ENCODE measurements at regions not wholly inside any gene's neighbourhood (a gene's known extent, or its start where the extent isn't known, plus 50 kb on each side); places are given as distances from the start of the nearest gene placed in this dataset.

DNA sequence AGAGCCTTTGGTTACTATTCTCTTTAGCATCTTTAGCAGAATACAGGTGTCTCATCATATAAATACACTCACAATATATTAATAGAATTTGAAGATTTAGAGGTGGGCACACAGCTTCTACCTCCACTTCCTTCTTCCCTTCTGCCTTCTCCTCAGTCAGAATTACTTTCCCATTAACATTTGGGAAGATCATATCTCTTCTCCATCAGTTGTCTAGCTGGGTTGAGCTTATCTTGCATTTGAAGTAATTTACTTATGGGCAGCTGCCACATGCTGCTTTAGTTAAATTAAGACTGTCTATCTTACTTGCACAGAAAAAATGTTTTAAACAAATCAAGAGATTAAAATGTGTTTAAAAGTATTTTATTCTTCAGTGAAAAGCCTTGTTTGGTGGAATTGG lies 110.1 kb upstream of the ASIC2 start:
- no peak for DNase-seq (ENCODE audit: low read depth in 4 of 4, low spot score in 3 of 4)

DNA sequence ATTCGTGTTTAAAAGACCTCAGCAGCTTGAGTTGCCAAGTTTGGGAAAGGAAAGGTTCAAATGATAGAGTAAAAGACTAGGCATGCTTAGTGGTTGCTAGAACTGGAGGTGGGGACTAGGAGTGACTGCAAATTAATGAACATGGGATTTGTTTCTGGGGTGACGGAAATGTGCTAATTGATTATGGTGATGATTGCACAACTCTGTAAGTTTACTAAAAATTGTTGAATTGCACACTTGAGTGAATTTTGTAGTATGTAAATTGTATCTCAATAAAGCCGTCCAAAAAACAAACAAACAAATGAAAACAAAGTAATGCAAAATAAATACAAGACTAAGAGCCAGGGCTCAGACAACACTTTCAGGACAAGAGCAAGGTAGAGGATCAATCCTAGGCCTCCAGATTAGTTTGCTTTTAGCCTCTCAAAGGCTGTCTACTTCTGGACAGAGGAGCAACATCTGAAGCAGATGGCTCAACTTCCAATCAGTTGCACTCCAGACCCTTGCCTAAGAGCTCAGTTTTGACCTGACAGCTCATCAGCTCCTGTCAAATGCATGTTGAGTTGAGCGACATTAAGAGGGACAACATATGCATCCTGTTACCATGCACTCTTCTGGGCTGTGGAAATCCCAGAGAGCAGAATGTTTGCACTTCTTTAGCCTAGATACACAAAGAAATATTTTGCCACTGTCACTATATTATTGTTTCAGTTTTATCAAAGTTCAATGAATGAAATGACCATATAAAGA lies 111.2 kb upstream of the ASIC2 start:
- no peak for DNase-seq (ENCODE audit: low read depth in 4 of 4, low spot score in 3 of 4)

GRCh38 chr17:33416131-33416530 lies 123.0 kb upstream of the ASIC2 start:
- DNase-seq (ENCODE audit: low read depth in 4 of 4, low spot score in 3 of 4) = no peak

DNA sequence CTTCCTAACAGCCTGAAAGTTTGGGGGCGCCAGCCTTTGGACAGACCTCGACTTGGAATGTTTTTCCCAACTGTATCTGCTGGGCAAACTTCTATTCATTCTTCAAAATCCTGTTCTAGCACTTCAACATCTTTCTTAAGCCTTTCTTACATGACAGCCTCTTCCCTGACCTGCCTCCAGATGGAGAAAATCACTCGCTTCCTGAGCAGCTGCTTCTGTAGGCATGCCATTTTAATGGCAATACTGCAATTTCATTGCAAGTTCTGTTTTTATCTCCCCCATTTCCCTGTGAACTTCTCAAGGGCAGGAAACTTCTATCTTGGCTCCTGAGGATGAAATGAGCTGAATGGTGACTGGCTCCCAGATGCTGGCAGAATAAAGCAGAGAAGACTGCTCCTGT lies 128.8 kb upstream of the ASIC2 start:
- DNase-seq (ENCODE audit: low read depth in 4 of 4, low spot score in 3 of 4) = peak in 3 of 4 donors; percentile 21 to 36 (median 28)

DNA sequence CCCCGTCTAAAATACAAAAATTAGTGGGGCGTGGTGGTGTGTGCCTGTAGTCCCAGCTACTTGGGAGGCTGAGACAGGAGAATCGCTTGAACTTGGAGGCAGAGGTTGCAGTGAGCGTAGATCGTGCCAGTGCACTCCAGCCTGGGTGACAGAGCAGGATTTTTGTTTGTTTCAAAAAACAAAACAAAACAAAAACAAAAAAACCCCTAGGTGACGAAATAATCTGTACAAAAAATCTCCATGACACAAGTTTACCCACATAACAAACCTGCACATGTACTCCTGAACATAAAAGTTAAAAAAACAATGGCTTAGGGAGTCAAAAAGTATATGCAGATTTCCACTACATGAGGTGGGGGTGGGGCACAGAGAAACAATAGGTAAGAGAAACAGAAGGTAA lies 140.5 kb upstream of the ASIC2 start:
- DNase-seq (ENCODE audit: low read depth in 4 of 4, low spot score in 3 of 4) = no peak

GRCh38 chr17:33434841-33435240 lies 141.7 kb upstream of the ASIC2 start:
- no peak for DNase-seq (ENCODE audit: low read depth in 4 of 4, low spot score in 3 of 4)

GRCh38 chr17:33435721-33436301 lies 142.7 kb upstream of the ASIC2 start:
- no peak for DNase-seq (ENCODE audit: low read depth in 4 of 4, low spot score in 3 of 4)

- DNase-seq (ENCODE audit: low read depth in 4 of 4, low spot score in 3 of 4) = no peak
Measured at GRCh38 chr17:33436321-33436720, 143.2 kb upstream of the ASIC2 start.

GRCh38 chr17:33438139-33438538 lies 145.0 kb upstream of the ASIC2 start:
- no peak for DNase-seq (ENCODE audit: low read depth in 4 of 4, low spot score in 3 of 4)

- no peak for DNase-seq (ENCODE audit: low read depth in 4 of 4, low spot score in 3 of 4)
Measured at GRCh38 chr17:33438578-33438977, 145.5 kb upstream of the ASIC2 start.

DNA sequence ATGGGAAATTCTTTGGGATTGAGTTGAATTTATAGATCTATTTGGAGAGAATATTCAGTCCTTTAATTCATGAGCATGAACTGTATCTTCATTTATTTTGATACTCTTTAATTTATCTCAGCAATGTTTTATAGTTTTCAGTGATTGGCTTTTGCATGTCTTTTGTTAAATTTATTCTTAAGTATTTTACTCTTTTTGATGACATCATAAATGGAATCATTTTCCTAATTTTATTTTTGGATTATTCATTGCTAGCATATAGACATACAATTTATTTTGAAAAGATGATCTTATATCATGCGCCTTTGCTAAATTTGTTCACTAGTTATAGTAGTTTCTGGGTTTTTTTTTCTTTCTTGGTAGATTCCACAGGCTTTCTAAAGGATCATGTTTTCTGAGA lies 149.2 kb upstream of the ASIC2 start:
- DNase-seq (ENCODE audit: low read depth in 4 of 4, low spot score in 3 of 4) = no peak

DNA sequence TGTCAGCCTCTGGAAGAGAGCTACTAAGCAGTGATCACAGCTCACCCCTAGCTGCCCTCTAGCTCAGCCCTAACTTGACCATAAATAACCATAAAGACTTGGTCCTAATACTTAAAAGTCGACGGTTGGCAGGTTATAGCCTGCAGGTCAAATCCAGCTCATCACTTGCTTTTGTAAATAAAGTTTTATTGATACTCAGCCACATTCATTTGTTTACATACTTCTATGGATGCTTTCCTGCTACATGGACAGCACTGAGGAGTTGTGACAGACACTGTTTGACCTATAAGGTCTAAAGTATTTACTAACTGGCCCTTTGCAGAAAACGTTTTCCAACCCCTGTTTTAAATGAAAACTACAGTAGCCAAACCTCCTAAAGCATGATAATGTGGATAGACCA lies 151.6 kb upstream of the ASIC2 start:
- DNase-seq (ENCODE audit: low read depth in 4 of 4, low spot score in 3 of 4) = no peak

- no peak for DNase-seq (ENCODE audit: low read depth in 4 of 4, low spot score in 3 of 4)
Measured at GRCh38 chr17:33447090-33447489, 154.0 kb upstream of the ASIC2 start.

DNA sequence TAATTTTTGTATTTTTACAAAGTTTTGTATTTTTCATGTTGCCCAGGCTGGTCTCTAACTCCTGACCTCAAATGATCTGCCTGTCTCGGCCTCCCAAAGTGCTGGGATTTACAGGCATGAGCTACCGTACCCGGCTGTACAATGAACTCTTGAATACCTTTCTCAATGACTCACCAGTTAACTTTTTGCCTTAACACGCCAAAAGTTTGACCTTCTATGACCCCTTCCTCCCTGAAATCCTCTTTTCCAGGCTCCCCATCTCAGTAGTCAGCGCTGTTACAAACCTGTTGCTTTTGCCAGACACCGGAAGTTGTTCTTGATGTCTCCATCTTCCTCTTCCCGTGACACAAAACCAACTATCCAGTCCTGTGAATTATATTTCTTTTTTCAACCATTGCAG lies 158.1 kb upstream of the ASIC2 start:
- DNase-seq (ENCODE audit: low read depth in 4 of 4, low spot score in 3 of 4) = no peak

DNA sequence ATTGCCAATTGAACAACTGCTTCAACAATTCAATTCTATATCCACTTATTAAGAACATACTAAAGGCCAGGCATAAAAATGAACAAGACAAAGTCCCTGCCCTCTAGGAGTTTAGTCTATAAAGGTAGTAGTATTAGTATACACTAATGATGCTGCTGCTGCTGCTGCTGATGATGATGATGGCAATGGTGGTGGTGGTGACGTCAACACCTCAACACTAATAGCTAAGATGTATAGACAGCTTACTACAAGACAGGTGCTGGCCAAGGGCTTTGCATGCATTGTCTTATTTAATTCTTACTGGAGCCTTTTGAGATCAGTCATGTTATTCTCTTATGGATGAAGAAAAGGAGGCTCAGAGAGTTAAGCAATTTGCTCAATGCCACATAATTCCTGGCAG lies 164.4 kb upstream of the ASIC2 start:
- DNase-seq (ENCODE audit: low read depth in 4 of 4, low spot score in 3 of 4) = no peak

DNA sequence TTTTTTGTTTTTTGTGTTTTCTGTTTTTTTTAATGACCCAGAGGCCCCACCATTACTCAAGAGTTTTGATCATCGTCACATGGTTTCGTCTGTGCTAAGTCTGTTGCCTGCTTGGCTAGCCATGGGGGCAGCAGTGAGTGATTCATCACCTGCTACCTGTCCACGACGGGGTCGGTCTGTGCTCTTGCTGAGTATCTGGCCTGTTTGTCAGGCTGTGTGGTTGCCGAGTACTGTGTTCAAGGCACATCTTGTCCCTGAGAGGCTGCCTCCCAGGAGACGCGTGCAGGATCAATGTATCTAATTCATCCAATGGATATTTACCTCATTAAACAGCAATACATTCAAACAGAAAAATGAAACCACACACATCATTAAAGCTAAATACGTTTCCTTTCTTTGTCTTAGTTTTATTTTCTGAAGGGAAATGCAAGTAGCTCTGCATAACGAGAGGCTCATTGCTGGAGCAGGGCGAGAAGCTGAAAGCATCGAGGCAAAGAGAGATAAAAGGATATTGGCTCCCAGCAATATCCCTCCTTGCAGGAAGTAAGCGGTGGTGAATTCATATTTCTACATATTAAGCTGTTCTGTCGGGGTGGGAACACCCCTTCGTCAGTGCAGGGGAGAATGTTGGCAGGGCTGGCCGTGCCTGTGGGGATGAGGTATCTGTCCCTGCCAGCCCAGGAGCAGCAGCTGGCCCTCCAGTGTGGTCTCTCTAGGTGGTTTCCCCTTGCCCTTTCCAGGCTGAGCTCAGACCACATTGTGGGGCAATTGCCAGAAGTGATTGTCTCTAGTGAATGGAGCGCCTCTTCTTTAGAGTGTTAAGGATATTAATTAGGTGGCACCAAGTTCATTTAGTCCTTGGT lies 166.2 kb upstream of the ASIC2 start:
- no peak for DNase-seq (ENCODE audit: low read depth in 4 of 4, low spot score in 3 of 4)

- no peak for DNase-seq (ENCODE audit: low read depth in 4 of 4, low spot score in 3 of 4)
Measured at GRCh38 chr17:33460781-33461450, 167.8 kb upstream of the ASIC2 start.

DNA sequence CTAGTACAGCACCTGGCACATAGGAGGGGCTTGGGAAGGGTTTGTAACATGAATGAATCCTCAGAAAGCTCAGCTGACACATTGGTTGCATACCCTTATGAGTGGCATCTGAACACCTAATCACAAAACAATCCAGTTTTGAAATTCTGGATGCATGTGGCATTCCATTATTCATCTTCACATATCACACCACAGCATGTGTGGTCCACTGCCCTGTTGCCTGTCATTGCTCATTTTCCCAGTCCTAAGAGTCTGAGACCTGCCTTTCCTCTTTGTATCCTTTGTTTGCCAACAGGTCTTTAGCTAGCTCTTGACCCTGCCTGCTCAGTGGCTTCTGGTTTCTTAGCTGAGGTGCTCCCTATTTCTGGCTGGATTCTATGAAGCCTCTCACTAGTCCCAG lies 170.8 kb upstream of the ASIC2 start:
- DNase-seq (ENCODE audit: low read depth in 4 of 4, low spot score in 3 of 4) = no peak

- DNase-seq (ENCODE audit: low read depth in 4 of 4, low spot score in 3 of 4) = peak in 3 of 4 donors; percentile 43 to 67 (median 64)
Measured at GRCh38 chr17:33464669-33465280, 171.7 kb upstream of the ASIC2 start.

DNA sequence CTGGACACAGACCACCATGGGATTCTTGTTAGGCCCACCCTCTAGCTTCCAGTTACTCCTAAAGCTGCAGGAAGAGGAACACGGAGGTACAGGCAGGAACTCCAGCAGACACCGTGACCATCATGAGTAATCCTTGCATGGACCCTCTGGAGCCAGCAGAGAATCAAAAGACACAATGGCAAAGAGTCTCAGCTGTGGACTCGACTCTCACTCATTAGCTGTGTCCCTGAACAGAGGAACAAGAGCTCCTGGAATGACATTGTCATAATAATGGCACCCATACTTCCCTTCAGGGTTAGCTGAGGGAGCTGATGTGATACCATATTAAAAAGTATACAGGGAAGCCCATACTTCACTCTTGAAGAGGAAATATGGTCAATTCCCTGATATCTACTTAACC lies 176.3 kb upstream of the ASIC2 start:
- DNase-seq (ENCODE audit: low read depth in 4 of 4, low spot score in 3 of 4) = no peak

GRCh38 chr17:33469911-33470310 lies 176.8 kb upstream of the ASIC2 start:
- DNase-seq (ENCODE audit: low read depth in 4 of 4, low spot score in 3 of 4) = peak; percentile 29 to 69 (median 60)
